NCI-H146 treated with DMSO at 0.1 percent for 48 hours (cell line): ENCODE measurements at regions not wholly inside any gene's neighbourhood (a gene's known extent, or its start where the extent isn't known, plus 50 kb on each side); places are given as distances from the start of the nearest gene placed in this dataset.
"Not testable (repeated sequence)": the region's sequence is repeated elsewhere in the genome, so short reads cannot be mapped to it uniquely, and the experiment has no call there.

Experiments
- DNase-seq: peaks from one replicate; lab custom pipeline; 2025; ENCODE audit not compliant: unreplicated experiment; lab: John Stamatoyannopoulos, UW

DNA sequence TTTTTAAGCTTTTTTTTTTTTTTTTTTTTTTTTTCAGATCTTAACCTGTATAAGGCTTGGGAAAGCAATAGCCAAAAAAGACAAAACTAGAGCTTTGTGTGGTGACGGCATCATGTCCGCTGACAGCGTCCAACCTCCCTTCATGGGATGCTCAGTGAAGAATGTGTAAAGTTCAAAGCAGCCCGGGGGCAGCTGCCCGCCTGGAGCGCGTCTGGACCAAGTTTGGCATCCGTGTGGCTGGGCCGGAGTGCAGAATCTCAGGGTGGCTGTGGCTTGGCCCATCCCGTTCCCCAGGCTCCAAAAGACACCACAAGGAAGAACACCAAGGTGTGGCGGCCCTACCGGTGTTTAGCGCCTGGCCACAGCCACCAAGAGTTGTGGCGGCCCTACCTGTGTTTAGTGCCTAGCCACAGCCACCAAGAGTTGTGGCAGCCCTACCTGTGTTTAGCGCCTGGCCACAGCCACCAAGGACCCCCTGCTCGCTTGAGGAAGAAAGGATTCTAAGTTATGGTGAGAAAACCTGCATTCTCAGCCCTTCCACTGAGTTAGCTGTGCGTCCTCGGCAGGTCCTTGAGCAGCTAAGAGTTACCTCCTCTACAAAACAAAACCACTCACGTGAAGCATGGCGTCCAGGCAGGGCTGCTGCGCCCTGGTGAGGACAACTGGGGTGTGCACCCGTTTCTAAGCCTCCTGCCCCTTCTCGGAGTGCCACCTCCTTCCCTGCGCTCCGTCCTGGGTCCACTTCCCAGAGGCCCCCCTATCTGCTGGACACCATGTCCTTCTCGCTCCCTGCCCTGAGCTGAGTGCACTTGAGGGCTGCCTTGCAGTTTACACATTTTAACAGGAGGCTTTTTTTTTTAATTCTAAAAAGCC is 103.6 kb upstream of the SALL3 start:
- DNase-seq = no peak

DNA sequence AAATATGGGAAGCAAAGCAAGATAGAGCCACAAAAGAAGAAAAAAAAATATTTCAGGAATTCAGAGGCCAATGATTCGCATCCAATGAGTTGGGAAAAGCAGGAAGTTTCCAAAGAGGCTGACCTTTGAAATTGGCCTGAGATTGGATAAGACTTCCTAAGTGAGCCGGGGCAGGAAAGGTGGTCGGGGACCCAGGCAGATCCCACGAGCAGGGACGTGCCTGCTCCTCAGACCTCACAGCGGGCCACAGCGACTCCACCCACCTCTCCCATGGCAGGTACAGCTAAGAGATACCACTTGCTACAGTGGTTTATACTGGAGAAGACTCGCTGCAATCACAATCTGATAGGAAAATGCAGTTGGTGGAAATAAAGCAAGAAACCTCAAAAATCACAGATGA is 102.8 kb upstream of the SALL3 start:
- DNase-seq = no peak

DNA sequence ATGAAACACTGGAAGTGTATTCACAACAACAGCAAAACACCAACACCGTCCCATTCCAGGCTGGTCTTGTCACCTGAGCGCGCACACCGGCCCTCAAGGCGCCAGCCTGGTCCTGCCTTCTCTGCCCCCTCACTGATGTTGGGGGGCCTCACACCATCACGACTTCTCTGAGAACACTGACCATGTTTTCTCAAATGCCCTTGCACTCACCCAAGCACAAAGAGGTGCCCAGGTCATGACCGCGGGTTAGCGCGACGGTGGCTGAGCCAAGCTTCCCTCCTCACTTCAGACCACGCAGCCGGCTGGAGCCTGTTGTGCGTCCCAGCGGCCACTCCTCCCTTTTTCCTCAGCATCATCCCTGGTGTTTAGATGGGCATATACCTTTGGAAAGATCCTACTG is 101.3 kb upstream of the SALL3 start:
- DNase-seq = no peak

DNA sequence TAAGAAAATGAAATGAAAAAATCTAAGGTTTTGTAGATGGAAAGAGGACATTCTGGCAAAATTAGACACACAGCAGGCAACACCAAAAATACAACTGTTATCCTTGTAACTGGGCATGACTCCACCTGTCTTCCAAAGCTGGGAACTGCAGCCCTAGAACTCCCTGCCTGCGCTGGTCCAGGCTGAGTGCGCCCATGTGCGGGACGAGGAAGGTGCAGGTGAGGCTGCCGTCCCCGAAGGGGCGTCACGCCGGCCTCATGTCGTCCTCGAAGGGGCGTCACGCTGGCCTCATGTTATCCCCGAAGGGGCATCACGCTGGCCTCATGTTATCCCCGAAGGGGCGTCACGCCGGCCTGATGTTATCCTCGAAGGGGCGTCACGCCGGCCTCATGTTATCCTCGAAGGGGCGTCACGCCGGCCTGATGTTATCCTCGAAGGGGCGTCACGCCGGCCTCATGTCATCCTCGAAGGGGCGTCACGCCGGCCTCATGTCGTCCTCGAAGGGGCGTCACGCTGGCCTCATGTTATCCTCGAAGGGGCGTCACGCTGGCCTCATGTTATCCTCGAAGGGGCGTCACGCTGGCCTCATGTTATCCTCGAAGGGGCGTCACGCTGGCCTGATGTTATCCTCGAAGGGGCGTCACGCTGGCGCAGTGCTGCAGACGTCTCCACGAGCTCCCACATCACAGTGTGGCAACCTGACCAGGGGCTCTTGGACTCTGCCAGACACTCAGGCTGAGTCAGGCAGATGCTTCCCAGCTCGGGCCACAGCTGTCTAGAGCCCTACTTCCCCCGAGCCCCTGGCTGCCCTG is 100.3 kb upstream of the SALL3 start:
- DNase-seq = not testable (repeated sequence)

DNA sequence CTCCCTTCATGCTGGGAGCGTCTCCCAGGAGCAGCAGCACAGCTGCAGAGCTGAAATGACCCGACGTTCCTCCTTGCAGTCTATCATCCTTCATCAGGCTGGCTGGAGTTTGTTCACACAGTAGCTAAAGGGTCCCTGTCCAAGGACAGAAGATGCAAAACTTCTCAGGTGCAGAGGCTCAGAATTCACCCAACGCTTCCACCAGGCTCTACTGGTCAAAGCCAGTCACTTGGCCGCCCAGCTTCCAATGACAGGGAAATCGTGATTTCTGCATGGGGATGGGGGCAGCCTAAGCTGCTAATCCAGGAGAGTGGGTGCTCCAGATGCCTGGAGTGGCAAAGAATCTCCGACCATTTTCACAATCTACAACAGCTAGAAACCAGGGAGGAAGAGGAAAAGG is 97.0 kb upstream of the SALL3 start:
- no peak for DNase-seq

DNA sequence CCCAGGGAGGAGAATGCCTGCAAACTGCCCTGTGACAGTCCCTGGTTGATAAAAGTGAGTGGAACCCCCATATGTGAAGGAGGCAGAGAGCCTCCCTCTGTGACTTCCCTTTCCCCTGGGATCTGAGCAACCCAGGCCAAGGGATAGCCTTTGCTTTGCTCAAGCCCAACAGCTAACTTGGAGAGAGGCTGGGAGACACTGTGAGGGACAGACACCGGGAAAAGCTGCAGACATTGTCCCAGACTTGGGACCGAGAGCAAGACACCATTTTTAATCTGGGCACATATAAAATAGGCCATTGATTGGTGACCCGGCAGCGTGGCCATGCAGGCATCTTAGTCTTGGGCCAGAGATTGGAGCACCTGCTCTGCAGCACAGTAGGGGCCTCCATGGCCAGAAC is 96.1 kb upstream of the SALL3 start:
- DNase-seq = no peak

DNA sequence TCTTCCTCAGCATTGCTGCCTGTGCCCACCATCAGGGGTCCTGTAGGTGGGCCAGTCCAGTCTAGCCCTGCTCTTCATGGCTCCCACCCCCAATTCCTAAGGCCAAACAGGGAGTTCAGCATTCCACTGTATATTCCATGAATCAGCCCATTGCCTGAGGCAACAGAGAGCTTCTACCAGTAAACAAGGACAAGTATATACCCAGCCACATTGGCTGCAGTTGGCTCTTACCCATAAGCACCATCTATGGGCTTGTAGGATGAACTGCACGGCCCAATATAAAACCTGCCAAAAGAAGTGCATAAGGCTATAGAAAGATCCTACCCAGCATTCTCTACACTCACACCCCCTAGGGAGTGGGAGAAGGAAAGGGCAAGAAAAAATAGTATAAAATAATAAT is 95.1 kb upstream of the SALL3 start:
- no peak for DNase-seq

DNA sequence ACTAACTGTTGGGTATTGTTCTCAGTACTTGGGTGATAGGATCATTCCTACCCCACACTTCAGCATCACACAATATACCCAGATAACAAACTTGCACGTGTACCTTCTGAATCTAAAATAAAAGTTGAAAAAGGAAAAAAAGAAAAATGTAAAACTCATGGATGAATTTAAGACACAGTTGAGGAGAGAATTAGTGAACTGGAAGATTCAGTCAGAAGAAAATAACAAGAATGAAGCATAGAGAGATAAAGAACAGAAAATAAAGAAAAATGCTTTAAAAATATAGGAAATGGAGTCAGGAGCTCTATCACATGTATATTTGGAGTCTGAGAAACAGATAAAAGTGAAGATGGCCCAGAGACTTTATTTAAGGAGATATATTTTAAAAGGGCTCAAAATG is 90.4 kb upstream of the SALL3 start:
- no peak for DNase-seq

DNA sequence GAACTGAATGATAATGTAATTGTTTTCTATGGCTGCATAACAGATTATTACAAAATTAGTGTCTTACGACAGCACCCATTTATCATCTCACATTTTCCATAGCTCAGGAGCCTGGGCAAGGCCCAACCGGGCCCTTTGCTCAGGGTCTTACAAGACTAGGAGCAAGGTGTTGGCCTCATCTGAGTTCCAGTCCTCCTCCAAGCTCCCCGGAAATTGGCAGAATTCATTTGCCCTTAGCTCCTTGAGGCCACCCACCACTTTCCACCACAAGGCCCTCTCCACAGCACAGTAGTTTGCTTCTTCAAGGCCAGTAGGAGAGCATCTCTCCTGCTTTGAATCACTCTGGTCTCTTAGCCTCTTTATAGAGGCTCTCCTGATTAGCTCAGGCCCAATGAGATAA is 89.2 kb upstream of the SALL3 start:
- no peak for DNase-seq

DNA sequence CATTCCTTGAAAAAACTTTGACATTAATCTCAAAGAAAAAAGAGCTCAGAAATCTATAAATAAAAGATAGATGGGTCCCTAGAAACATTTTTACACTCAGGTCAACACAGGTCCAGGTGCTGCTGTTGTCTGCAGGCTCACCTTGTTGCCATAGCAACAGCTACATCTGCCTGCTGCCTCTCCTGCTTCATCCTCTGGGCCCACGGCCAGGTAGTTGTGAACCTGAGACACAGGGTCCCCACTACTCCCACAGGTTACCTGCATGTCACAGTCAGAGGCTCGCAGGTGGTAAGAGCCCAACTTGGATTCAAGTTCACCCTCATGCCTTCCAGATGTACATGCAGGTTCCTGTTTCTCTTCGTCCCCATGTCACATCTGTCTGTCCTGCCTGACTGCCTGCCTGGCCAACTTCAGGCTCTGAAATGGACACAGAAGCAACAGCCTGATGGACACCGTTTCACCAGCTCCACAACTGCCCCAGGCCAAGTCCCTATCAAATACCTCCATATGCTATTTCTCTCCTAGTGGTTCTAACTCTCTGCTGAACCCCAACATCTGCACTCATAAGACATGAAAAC is 88.3 kb upstream of the SALL3 start:
- DNase-seq = peak; percentile 77

DNA sequence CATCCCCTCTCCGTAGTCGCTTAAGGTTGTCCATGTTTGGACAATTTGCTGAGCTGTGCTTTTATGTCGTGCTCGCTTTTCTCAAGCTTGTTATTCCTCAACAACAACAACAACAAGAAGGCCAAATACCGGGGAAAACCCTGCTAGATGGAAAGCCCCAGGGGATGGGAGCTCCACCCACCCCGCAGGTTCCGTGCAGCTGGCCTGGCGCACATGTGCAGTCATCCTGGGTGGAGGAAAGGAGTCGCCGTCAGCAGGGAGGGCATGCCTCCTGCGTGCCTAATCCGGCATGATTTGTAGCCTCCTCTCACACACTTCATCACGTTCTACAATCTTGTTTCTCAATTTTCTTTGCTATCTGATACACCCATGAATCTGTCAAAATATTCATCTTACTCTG is 87.4 kb upstream of the SALL3 start:
- no peak for DNase-seq

DNA sequence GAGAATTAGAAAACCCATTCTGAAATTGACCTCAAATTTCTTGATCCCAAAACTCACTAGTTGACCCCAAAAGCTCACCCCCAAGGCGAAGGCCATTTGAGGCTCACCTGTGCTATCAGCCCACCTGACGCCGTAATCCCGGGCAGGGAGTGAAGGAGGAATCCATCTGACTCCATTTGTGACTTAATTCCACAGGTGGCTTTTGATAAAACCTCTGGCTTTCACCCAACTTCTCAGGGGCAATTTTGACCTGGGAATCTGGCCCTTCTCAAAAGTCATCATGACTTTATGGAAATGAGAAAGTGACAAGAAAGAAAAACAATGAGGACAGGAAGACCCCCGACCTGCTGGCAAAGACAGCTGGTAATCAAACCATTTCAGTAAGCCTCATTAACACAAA is 86.9 kb upstream of the SALL3 start:
- peak; percentile 67 for DNase-seq

DNA sequence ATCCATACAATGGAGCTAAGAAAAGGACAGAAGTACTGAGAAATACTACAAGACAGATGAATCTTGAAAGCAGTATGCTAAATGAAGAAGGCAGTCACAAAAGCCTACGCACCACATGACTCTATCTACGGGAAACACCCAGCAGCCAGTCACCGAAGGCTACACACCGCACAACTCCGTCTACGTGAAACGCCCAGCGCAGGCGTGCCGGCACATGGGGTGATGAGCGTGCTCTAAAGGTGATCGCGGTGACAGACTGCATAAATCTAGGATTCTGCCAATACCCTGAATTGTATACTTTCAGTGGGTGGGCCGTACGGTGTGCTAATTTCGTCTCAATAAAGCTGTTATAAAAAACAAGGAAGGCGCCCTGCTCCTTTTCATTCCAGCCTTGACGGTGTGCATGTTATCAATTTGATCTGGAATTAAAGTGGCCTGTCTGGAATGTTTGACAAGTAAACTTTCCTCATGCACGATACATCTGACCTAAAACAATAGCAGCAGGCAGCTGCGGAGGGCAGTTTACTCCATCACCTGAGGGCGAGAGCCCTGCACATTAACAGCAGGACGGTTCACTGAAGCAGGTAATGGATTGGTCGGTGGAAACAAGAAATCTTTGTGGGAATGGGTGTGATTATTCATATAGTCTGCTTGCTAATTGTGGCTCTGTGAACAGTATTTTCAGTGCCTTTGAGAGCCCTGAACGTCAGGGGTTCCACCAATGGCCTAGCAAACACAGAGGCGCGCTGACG is 86.2 kb upstream of the SALL3 start:
- peak; percentile 96 for DNase-seq

DNA sequence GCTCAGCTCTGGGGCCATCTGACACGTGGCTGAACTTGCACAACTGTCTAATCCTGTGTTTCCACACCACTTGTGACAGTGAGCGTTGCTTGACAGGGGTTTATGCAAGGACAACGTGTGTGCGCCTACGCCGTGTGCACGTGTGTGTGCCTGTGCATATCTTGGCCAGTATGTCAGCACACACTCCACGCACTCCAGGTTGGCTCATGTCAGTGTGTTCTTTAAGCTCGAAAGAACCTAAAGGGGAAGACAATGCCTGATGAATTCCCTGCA is 85.6 kb upstream of the SALL3 start:
- no peak for DNase-seq

DNA sequence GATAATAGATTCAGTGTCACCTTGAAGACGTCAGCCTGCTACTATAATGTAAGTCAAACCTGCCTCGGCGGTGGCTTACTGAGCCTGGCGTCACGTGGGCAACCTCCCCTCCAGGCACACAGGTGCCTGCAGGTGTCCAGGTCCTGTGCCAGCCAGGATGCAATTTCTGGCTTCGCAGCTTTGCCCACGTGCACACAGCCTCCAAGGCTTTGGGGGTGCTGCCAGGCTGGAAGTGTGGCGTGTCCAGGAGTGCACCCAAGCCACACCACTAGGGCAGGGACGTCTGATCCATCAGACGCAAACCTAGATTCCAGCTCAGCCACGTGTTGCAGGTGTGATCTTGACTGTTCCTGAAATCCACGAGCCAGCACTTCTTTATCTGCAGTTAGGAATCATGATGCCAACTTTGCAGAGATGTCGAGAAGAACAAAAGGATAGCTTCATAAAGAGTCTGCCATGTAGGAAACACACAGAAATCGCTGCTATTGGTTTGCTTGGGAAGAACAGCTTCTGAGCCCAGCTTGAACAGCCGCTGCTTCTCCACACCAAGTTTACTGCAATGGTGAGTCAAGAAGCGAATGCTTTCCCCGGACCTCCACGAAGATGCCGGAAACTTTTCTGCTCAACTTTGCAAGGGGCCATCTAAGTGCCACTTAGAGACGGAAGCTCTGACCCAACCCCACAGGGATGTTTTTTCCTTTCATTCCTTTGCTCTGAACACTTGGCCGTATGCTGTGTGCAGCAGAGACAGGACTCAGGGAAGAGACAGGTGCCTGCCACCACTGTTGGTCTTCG is 84.2 kb upstream of the SALL3 start:
- no peak for DNase-seq

DNA sequence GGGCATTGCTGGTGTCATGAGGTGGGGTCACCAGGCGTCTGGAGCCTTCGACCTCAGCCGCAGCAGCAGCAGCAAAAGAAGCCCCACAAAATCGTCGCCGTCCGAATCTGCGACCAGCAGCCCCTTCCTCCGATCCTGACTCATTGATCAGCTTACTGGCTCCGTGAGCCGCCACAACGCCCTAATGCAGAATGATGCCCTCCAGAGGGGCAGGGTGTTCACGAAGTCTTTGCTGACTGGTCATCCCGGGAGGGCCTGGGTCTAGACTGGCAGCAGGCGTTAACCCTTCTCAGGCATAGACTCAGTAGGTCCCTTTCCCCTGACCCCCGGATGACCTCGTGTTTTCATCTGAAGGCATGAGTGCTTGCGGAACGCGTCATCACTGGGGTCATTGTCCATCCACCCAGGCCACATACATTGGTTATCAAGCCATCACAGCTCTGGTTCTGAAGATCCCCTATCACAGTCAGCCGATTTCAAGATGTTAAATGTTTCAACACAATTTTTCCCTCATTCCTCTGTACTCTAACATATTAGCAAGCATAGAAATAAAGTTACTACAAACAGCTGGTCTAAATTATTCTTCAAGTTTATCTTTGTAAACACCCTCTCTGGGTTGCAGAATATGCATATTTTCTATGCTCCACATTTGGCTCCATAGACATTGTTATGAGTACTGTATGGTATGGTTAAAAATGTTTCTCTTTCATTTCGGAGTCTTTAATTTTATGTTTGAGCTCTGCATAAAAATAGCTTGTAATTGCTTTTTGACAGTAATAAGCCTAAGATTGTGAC is 83.3 kb upstream of the SALL3 start:
- DNase-seq = no peak

DNA sequence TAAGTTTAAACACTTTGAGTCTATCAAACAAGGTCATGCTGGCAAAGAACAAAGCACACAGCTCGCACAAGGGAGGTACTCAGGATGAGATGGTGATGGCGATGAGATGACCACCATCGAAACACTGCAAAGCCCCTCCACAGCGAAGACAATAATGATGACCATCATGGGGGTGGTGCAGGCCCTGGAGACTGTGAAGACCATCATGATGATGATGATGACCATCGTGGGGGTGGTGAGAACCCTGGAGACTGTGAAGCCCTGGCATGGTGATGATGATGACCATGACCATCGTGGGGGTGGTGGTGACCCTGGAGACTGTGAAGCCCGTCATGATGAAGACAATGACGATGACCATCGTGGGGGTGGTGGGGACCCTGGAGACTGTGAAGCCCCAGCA is 81.6 kb upstream of the SALL3 start:
- no peak for DNase-seq

DNA sequence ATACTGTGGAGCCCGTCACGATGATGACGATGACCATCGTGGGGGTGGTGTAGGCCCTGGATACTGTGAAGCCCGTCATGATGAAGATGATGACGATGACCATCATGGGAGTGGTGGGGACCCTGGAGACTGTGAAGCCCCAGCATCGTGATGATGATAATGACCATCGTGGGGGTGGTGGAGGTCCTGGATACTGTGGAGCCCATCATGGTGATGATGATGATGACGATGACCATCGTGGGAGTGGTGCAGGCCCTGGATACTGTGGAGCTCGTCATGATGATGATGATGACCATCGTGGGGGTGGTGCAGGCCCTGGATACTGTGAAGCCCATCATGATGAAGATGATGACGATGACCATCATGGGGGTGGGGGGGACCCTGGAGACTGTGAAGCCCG is 81.0 kb upstream of the SALL3 start:
- DNase-seq = no peak

DNA sequence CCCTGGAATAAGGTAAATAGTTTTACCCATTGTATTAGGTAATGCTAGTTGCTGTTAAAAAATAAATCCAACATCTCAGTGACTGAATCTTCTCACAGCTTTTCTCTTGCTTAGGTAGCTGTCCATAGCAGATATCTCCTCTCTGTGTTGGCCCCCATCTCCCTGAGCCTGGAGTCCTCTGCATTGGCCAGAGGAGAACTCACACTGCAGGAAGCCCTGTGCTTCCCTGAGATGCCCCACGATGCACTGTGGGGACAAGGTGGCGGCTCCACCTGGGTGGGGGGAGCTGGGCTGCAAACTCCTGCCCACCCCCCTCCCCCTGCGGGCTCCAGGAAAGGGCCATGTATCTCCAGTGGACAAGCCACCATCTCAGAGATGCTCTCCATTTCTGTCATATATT is 80.4 kb upstream of the SALL3 start:
- DNase-seq = no peak
